ENCODE measurements at regions not wholly inside any gene's neighbourhood (a gene's known extent, or its start where the extent isn't known, plus 50 kb on each side); places are given as distances from the start of the nearest gene placed in this dataset.

GRCh38 chr3:162546910-162547309, 1050.3 kb downstream of the OTOL1 start:
- 0% methylated on average over 2 of the region's 2 CpGs for WGBS (ENCODE audit: insufficient coverage, insufficient replicate concordance, low lambda C conversion rate, missing lambda C conversion rate)

More at GRCh38 chr3:162546910-162547309, 1050.3 kb downstream of the OTOL1 start:
- in situ Hi-C loops (cut with MboI): no loop called here
- H3K4me2 ChIP-seq (ENCODE audit: control insufficient read depth, insufficient read depth): no peak overlapping the region
- ChIA-PET CTCF (interaction anchor here (0.6 kb wide), 1 partner anchor 16 kb away, joined by 3 read pairs; no protein-coding TSS in a partner anchor), RAD21 (ENCODE audit: unreplicated experiment) (no interaction called here), POLR2A (no interaction called here), SMC1A (ENCODE audit: uncharacterized antibody, unreplicated experiment) (no interaction called here)
- no peak for ATAC-seq
- no peaks in the 10 kb centered on the region for H3K27me3 ChIP-seq (replicated peaks in 1 of 2; ENCODE audit: control insufficient read depth in 2 of 2, insufficient read depth in 2 of 2, low read length in 1 of 2)
- H3K4me1 ChIP-seq (ENCODE audit: control insufficient read depth, insufficient read depth, low read length): no peaks in the 10 kb centered on the region
- H4K20me1 ChIP-seq (ENCODE audit: control insufficient read depth, insufficient read depth): no peaks in the 10 kb centered on the region
- no peak overlapping the region for H2AFZ ChIP-seq (ENCODE audit: control insufficient read depth, low read depth, low read length)
- H3K9me3 ChIP-seq (replicated peaks; ENCODE audit: control insufficient read depth, insufficient read depth, low read length): no peaks in the 10 kb centered on the region
- H3K36me3 ChIP-seq (ENCODE audit: control insufficient read depth in 2 of 2, insufficient read depth in 2 of 2, low read length in 1 of 2): no peaks in the 10 kb centered on the region
- FAIRE-seq: no peak
- H3K27ac ChIP-seq (ENCODE audit: control insufficient read depth, insufficient read depth): no peak overlapping the region
- H3K79me2 ChIP-seq (ENCODE audit: control insufficient read depth, insufficient read depth, low read length): no peaks in the 10 kb centered on the region
- no peak overlapping the region for H3K9ac ChIP-seq (ENCODE audit: control insufficient read depth, insufficient read depth, low read length)
- intact Hi-C loops (cut with micrococcal nuclease; ENCODE audit: unreplicated experiment): no loop called here
- TF ChIP-seq PRDM15 (CRISPR knock-in tag; IDR thresholded peaks at IDR 0.05) (no peak), TBL1XR1 (IDR thresholded peaks at IDR 0.05; ENCODE audit: low read depth, low read length) (no peak), YBX1 (IDR thresholded peaks at IDR 0.05) (no peak), NFXL1 (IDR thresholded peaks at IDR 0.05; ENCODE audit: borderline replicate concordance) (no peak), FOS (IDR thresholded peaks at IDR 0.05; ENCODE audit: borderline replicate concordance, extremely low read depth, insufficient read length) (no peak), RAD51 (IDR thresholded peaks at IDR 0.05) (no peak), ZNF592 (IDR thresholded peaks at IDR 0.05) (no peak), DPF2 (IDR thresholded peaks at IDR 0.05) (no peak), EED (IDR thresholded peaks at IDR 0.05; ENCODE audit: low read depth) (no peak), MEF2B (IDR thresholded peaks at IDR 0.05; ENCODE audit: partially characterized antibody, poor library complexity, severe bottlenecking) (no peak), ZBED1 (IDR thresholded peaks at IDR 0.05; ENCODE audit: borderline replicate concordance) (no peak), PBX3 (IDR thresholded peaks at IDR 0.05; ENCODE audit: insufficient replicate concordance, low read depth, low read length) (no peak), EGR1 (IDR thresholded peaks at IDR 0.05; ENCODE audit: borderline replicate concordance in 1 of 2, low read depth in 2 of 2, low read length in 2 of 2) (no peak)
- no peak overlapping the region for H3K4me3 ChIP-seq
- DNase-seq (ENCODE audit: low read depth, low spot score): no peak
- BruUV-seq (replicated peaks): no TSS peak
